Astrocyte (in vitro differentiated cells and primary cell): ENCODE measurements at regions not wholly inside any gene's neighbourhood (a gene's known extent, or its start where the extent isn't known, plus 50 kb on each side); places are given as distances from the start of the nearest gene placed in this dataset.

Experiments
- DNase-seq: peaks from one replicate; pipeline ENCODE4 v3.0.0-alpha.2; 2010; ENCODE audit warnings: low read depth
- FAIRE-seq: peaks from 2 replicates; lab custom pipeline; 2011; peaks lifted over from hg19 to GRCh38; lab: Jason Lieb, UNC
- H2AFZ ChIP-seq: 2 replicates; pipeline ENCODE4 v1.6.0; 2012; ENCODE audit warnings: low read depth, low read length, inconsistent platforms
- H3K27ac ChIP-seq: 2 replicates; pipeline ENCODE4 v1.5.1; 2011; ENCODE audit warnings: low read depth, low read length, inconsistent platforms
- H3K27me3 ChIP-seq: 2 replicates; pipeline ENCODE4 v1.6.0; 2011; ENCODE audit warnings: low read length, inconsistent platforms; ENCODE audit not compliant: insufficient read depth
- H3K36me3 ChIP-seq: 2 replicates; pipeline ENCODE4 v1.5.1; 2011; ENCODE audit warnings: low read length, inconsistent platforms; ENCODE audit not compliant: insufficient read depth
- H3K4me1 ChIP-seq: 2 replicates; pipeline ENCODE4 v1.5.1; 2011; ENCODE audit warnings: low read length, inconsistent platforms; ENCODE audit not compliant: insufficient read depth
- H3K4me2 ChIP-seq: 2 replicates; pipeline ENCODE4 v1.6.0; 2012; ENCODE audit warnings: low read length, inconsistent platforms
- H3K4me3 ChIP-seq: 2 replicates; pipeline ENCODE4 v1.5.1; 2011; ENCODE audit warnings: low read depth, mild to moderate bottlenecking, low read length, inconsistent platforms; ENCODE audit not compliant: insufficient read depth
- H3K79me2 ChIP-seq: 2 replicates; pipeline ENCODE4 v1.6.0; 2012; ENCODE audit warnings: mild to moderate bottlenecking, low read length, inconsistent platforms; ENCODE audit not compliant: insufficient read depth
- H3K9ac ChIP-seq: 2 replicates; pipeline ENCODE4 v1.6.0; 2012; ENCODE audit warnings: mild to moderate bottlenecking, low read length, inconsistent platforms
- H3K9me3 ChIP-seq: 2 replicates; pipeline ENCODE4 v1.5.1; 2012; ENCODE audit warnings: low read depth, mild to moderate bottlenecking, low read length, inconsistent platforms; ENCODE audit not compliant: insufficient read depth
- H4K20me1 ChIP-seq: 2 replicates; pipeline ENCODE4 v1.6.0; 2012; ENCODE audit warnings: low read length, inconsistent platforms; ENCODE audit not compliant: insufficient read depth
- H3K27ac Mint-ChIP-seq: one replicate; pipeline ENCODE4 v1.8.0; 2021; ENCODE audit warnings: mild to moderate bottlenecking, mixed read lengths; ENCODE audit not compliant: unreplicated experiment
- H3K27me3 Mint-ChIP-seq: one replicate; pipeline ENCODE4 v1.8.0; 2021; ENCODE audit warnings: low read depth, mixed read lengths; ENCODE audit not compliant: unreplicated experiment
- H3K36me3 Mint-ChIP-seq: one replicate; pipeline ENCODE4 v1.8.0; 2021; ENCODE audit warnings: low read depth, mixed read lengths; ENCODE audit not compliant: unreplicated experiment
- H3K4me1 Mint-ChIP-seq: one replicate; pipeline ENCODE4 v1.8.0; 2021; ENCODE audit warnings: low read depth, mixed read lengths; ENCODE audit not compliant: unreplicated experiment
- H3K4me3 Mint-ChIP-seq: one replicate; pipeline ENCODE4 v1.8.0; 2021; ENCODE audit warnings: mild to moderate bottlenecking, moderate library complexity, mixed read lengths; ENCODE audit not compliant: unreplicated experiment
- H3K9me3 Mint-ChIP-seq: one replicate; pipeline ENCODE4 v1.8.0; 2021; ENCODE audit warnings: mild to moderate bottlenecking, mixed read lengths; ENCODE audit not compliant: unreplicated experiment
- EZH2 ChIP-seq: IDR thresholded peaks from 2 replicates; pipeline ENCODE4 v1.6.1; 2012; ENCODE audit warnings: mild to moderate bottlenecking, low read length, inconsistent platforms; ENCODE audit not compliant: insufficient read depth
- TF ChIP-seq, protein P1 (sequence below): IDR thresholded peaks from 2 replicates; pipeline ENCODE4 v1.5.1; 2011; ENCODE audit warnings: low read depth, mild to moderate bottlenecking, inconsistent platforms, low read length, moderate library complexity; ENCODE audit not compliant: insufficient read depth

DNA sequence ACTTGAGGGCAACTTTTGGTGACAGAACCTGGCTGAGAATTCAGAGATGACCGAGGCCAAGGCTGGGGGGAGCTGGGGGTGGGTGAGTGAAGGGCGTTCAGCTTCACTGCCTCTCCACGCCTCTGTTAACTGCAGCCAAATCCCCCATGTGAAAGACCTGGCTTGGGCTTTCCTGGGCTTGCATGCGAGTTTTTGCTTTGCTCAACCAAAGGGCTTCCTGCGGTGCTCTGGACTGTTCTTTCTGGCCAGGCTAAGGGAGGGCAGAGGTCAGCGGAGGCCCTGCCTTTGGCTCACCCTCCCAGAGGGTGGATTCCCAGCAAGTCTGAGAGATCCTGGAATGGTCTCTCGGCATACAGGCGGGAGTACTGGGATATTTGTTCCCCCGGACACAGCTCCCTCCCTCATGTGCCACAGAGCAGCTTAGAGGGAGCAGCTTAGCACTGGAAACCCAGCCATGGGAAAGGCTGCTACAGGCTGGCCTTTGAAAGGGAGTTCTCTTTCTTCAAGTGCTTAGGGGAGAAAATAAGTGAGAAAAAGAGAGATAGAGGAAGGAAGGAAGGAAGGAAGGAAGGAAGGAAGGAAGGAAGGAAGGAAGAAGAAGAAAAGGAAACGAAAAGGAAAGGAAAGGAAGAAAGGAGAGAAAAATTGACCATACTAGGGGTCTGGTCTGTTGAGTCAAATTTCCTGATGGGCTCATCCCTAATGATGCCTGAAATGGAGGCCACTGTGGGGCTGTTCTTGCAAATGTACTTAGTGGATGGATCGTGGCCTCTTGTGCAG, 158.8 kb downstream of the FGF18 start:
- peaks cover 2% of the 10 kb centered on the region for H3K36me3 Mint-ChIP-seq
- no peaks in the 10 kb centered on the region for H3K9me3 ChIP-seq
- no peaks in the 10 kb centered on the region for H4K20me1 ChIP-seq
- H3K9ac ChIP-seq = no peak overlapping the region
- H3K4me1 ChIP-seq = peaks cover 5% of the 10 kb centered on the region
- TF ChIP-seq, protein P1, sequence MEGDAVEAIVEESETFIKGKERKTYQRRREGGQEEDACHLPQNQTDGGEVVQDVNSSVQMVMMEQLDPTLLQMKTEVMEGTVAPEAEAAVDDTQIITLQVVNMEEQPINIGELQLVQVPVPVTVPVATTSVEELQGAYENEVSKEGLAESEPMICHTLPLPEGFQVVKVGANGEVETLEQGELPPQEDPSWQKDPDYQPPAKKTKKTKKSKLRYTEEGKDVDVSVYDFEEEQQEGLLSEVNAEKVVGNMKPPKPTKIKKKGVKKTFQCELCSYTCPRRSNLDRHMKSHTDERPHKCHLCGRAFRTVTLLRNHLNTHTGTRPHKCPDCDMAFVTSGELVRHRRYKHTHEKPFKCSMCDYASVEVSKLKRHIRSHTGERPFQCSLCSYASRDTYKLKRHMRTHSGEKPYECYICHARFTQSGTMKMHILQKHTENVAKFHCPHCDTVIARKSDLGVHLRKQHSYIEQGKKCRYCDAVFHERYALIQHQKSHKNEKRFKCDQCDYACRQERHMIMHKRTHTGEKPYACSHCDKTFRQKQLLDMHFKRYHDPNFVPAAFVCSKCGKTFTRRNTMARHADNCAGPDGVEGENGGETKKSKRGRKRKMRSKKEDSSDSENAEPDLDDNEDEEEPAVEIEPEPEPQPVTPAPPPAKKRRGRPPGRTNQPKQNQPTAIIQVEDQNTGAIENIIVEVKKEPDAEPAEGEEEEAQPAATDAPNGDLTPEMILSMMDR = no peak
- no peak for TF ChIP-seq EZH2
- H3K4me2 ChIP-seq = no peak overlapping the region
- H3K9me3 Mint-ChIP-seq = peaks cover 5% of the 10 kb centered on the region
- H3K4me3 ChIP-seq = no peak overlapping the region
- H3K27ac Mint-ChIP-seq = no peak overlapping the region
- no peaks in the 10 kb centered on the region for H3K79me2 ChIP-seq
- peaks cover 16% of the 10 kb centered on the region for H3K4me1 Mint-ChIP-seq
- H3K27ac ChIP-seq = no peak overlapping the region
- no peaks in the 10 kb centered on the region for H3K36me3 ChIP-seq
- no peak overlapping the region for H2AFZ ChIP-seq
- H3K4me3 Mint-ChIP-seq = no peak overlapping the region
- DNase-seq = no peak
- FAIRE-seq = no peak
- H3K27me3 Mint-ChIP-seq = peaks cover 26% of the 10 kb centered on the region
- peaks cover 9% of the 10 kb centered on the region for H3K27me3 ChIP-seq

DNA sequence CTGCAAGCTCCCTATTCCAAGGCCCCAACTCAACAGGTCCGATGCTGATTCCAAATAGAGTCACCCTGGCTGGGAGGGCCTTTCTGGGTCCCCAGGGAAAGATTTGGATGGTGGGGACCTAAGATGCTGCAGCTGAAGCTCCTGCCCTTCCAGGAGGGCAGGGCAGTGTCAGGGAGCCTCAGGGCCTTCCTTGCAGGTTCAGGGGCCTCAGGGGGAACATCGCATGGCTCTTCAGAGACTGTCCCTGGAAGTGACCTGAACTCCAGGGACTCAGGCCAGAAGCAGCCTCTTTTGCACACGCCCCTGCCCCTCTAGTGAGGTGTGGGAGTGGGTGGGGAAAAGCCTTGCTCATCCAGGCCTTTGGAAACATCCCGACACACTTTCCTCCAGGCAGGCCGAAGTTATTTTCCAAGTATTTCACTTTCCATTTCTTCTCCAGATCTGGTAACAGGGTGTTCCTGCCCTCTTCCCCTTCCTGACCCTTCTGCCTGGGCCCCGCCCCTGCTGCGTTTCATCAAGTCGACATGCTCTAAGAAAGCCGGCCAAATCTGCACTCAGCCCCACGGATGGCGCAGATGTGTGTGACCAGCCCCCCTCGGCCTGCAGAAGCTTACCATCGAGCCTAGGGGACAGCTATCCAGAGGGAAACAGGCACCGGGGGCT, 159.5 kb downstream of the FGF18 start:
- Mint-ChIP-seq H3K4me3 (no peak overlapping the region), H3K27ac (no peak overlapping the region), H3K36me3 (peaks cover 2% of the 10 kb centered on the region), H3K27me3 (peaks cover 27% of the 10 kb centered on the region), H3K4me1 (peaks cover 16% of the 10 kb centered on the region), H3K9me3 (peaks cover 5% of the 10 kb centered on the region)
- Histone ChIP-seq H3K27me3 (peaks cover 9% of the 10 kb centered on the region), H3K79me2 (no peaks in the 10 kb centered on the region), H4K20me1 (no peaks in the 10 kb centered on the region), H3K9ac (no peak overlapping the region), H3K4me3 (no peak overlapping the region), H3K27ac (no peak overlapping the region), H3K9me3 (no peaks in the 10 kb centered on the region), H2AFZ (no peak overlapping the region), H3K4me1 (peaks cover 5% of the 10 kb centered on the region), H3K4me2 (no peak overlapping the region), H3K36me3 (no peaks in the 10 kb centered on the region)
- FAIRE-seq (no peak), DNase-seq (no peak)
- TF ChIP-seq EZH2 = no peak
- TF ChIP-seq, protein P1 = no peak
